A673 (cell line): ENCODE measurements at regions not wholly inside any gene's neighbourhood (a gene's known extent, or its start where the extent isn't known, plus 50 kb on each side); places are given as distances from the start of the nearest gene placed in this dataset.

Experiments
- EZH2 ChIP-seq: fragments of 200-600 bp; sonication (generic); IDR thresholded peaks from 2 replicates; pipeline ENCODE4 v1.6.1; 2017; ENCODE audit warnings: borderline replicate concordance, low read depth, mild to moderate bottlenecking, mixed read lengths, antibody characterized with exemption, low read length; ENCODE audit not compliant: poor library complexity, severe bottlenecking
- TF ChIP-seq, protein P1 (sequence below): fragments of 300-800, 200-600 bp; sonication (generic); conservative IDR thresholded peaks from 2 replicates; pipeline ENCODE4 v1.5.1; 2017; ENCODE audit warnings: low read depth, mild to moderate bottlenecking, antibody characterized with exemption, low read length, moderate library complexity, mixed read lengths

GRCh38 chr13:104357174-104357573 is 1291.0 kb upstream of the SLC10A2 start:
- TF ChIP-seq EZH2, result no peak
- TF ChIP-seq, protein P1, sequence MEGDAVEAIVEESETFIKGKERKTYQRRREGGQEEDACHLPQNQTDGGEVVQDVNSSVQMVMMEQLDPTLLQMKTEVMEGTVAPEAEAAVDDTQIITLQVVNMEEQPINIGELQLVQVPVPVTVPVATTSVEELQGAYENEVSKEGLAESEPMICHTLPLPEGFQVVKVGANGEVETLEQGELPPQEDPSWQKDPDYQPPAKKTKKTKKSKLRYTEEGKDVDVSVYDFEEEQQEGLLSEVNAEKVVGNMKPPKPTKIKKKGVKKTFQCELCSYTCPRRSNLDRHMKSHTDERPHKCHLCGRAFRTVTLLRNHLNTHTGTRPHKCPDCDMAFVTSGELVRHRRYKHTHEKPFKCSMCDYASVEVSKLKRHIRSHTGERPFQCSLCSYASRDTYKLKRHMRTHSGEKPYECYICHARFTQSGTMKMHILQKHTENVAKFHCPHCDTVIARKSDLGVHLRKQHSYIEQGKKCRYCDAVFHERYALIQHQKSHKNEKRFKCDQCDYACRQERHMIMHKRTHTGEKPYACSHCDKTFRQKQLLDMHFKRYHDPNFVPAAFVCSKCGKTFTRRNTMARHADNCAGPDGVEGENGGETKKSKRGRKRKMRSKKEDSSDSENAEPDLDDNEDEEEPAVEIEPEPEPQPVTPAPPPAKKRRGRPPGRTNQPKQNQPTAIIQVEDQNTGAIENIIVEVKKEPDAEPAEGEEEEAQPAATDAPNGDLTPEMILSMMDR, result no peak
